Activated CD4-positive, alpha-beta T cell treated with anti-CD3 and anti-CD28 coated beads, Interleukin-2, amount 10 ng/mL, durations not matched to agents 24 days and 14 days (primary cell): ENCODE measurements at regions not wholly inside any gene's neighbourhood (a gene's known extent, or its start where the extent isn't known, plus 50 kb on each side); places are given as distances from the start of the nearest gene placed in this dataset.

ENCODE experiments used
- DNase-seq: peaks from one replicate; pipeline ENCODE4 v3.0.0; 2022
- H3K27ac Mint-ChIP-seq: one replicate; pipeline ENCODE4 v1.8.0; 2022; ENCODE audit warnings: mild to moderate bottlenecking, mixed read lengths
- H3K27me3 Mint-ChIP-seq: one replicate; pipeline ENCODE4 v1.8.0; 2022; ENCODE audit warnings: mixed read lengths
- H3K36me3 Mint-ChIP-seq: one replicate; pipeline ENCODE4 v1.8.0; 2022; ENCODE audit warnings: low read depth, mild to moderate bottlenecking, mixed read lengths
- H3K4me1 Mint-ChIP-seq: one replicate; pipeline ENCODE4 v1.8.0; 2021; ENCODE audit warnings: mixed read lengths
- H3K4me3 Mint-ChIP-seq: one replicate; pipeline ENCODE4 v1.8.0; 2022; ENCODE audit warnings: mild to moderate bottlenecking, moderate library complexity, mixed read lengths
- H3K9me3 Mint-ChIP-seq: one replicate; pipeline ENCODE4 v1.8.0; 2021; ENCODE audit warnings: mixed read lengths
- intact Hi-C: fragments of 100-400 bp; cut with micrococcal nuclease; formaldehyde crosslinking; loops from one replicate; pipeline ENCODE4 v1.15.1; 2023

DNA sequence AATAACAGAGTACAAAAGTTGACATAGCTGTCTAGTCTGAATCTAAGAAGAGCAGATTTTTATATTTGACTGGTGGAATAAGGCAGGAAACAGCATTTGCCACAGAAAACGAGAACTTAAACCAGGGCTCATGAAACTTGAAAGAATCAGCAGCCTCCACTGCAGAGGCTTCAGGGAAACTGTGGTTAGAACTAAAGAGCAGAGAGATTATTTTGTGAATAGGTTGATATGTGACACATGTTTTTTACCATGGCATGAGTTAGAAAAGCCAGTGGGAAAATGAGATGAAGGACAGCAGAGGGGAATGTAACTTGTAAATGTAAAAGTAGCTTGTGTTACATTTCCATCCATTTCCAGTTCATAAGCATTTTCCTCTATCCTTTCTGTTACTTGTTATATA is 63.7 kb upstream of the CAMK2D start:
- Mint-ChIP-seq H3K9me3 (no peaks in the 10 kb centered on the region), H3K4me1 (peaks cover 24% of the 10 kb centered on the region), H3K36me3 (no peaks in the 10 kb centered on the region), H3K27ac (peak overlapping the region; percentile 61), H3K4me3 (no peak overlapping the region), H3K27me3 (peaks cover 5% of the 10 kb centered on the region)
- intact Hi-C loops = no loop called here
- peak; percentile 70 for DNase-seq

DNA sequence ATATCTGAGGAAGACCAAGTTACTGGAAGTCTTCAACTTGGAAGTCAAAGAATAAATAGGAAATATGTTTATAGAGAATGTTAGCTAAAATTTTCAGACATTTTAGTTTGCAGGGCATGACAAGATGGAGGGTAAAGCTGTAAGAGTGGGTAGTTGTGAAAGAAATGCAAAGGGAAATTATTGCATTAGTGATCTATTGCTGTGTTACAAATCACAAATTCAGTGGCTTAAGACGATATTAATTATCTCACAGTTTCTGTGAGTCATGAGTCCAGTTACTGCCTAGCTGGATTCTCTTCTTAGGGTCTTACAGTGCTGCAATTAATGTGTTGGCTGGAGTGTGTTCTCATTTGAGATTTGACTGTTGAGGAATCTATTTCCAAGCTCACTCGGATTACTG is 62.9 kb upstream of the CAMK2D start:
- intact Hi-C loops = loop anchor here (5.0 kb wide), 1 partner anchor 432 kb away; no protein-coding TSS in a partner anchor
- Mint-ChIP-seq H3K4me3 (no peak overlapping the region), H3K9me3 (peaks cover 4% of the 10 kb centered on the region), H3K27me3 (peaks cover 3% of the 10 kb centered on the region), H3K36me3 (no peaks in the 10 kb centered on the region), H3K27ac (no peak overlapping the region), H3K4me1 (peaks cover 24% of the 10 kb centered on the region)
- no peak for DNase-seq

DNA sequence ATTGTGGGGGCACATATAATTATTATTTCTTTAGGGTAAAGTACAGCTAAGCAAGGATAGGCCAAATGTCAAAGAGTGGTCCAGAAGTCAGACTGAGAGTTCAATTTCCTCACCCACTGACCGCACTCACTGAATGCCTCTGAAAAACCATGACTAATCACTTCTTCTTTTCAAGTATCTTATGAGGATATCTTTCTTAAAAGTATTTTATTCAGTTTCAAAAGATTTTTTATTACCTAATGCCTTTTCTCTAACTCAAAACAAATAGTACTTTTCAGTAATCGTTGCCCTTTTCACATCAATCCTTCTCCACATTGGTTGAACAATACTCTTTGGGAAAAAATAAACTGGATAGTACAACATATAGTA is 61.7 kb upstream of the CAMK2D start:
- DNase-seq = no peak
- intact Hi-C loops = loop anchor here (2.0 to 5.0 kb wide), 3 partner anchors 48 to 431 kb away; no protein-coding TSS in a partner anchor
- peaks cover 24% of the 10 kb centered on the region for H3K4me1 Mint-ChIP-seq
- H3K27ac Mint-ChIP-seq = no peak overlapping the region
- H3K4me3 Mint-ChIP-seq = no peak overlapping the region
- H3K36me3 Mint-ChIP-seq = no peaks in the 10 kb centered on the region
- H3K9me3 Mint-ChIP-seq = peaks cover 7% of the 10 kb centered on the region
- H3K27me3 Mint-ChIP-seq = no peaks in the 10 kb centered on the region

DNA sequence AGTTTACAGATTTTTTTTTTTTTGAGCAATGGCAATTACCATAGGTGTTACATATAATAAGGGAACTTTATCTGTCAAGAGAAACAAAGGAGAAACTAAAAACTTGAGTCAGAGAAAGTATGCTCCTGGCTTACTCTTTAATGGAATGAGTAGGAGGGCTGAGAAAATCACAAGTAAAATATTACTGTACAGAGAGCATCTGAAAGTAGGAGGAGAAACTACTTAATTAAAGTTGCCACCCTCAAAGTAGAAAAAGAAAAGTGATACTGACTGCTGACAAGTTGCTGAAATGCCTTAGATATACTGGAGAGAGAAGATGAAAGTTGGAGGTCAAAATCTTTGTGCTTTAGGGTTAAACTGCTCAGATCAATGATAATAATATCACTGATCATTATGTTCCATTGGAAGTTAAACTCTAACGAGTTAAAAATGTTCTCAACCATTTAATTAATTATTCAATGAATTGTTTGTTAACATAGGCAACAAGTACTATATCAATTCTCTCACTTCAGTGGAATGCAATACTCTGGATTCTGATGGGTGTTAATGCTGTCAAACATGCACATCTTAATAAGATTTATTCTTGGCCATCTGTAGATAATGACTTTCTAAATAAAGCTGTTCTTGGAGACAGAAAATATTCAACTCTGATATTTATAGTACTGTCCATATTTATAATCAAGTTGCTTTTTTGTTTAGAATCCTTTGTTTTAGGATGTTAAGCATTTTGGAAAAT is 61.2 kb upstream of the CAMK2D start:
- H3K4me1 Mint-ChIP-seq = peaks cover 24% of the 10 kb centered on the region
- no peak overlapping the region for H3K4me3 Mint-ChIP-seq
- no peak for DNase-seq
- peaks cover 7% of the 10 kb centered on the region for H3K9me3 Mint-ChIP-seq
- intact Hi-C loops = loop anchor here (1.0 to 5.0 kb wide), 5 partner anchors 48 to 430 kb away; no protein-coding TSS in a partner anchor
- no peak overlapping the region for H3K27ac Mint-ChIP-seq
- H3K36me3 Mint-ChIP-seq = no peaks in the 10 kb centered on the region
- H3K27me3 Mint-ChIP-seq = no peaks in the 10 kb centered on the region

DNA sequence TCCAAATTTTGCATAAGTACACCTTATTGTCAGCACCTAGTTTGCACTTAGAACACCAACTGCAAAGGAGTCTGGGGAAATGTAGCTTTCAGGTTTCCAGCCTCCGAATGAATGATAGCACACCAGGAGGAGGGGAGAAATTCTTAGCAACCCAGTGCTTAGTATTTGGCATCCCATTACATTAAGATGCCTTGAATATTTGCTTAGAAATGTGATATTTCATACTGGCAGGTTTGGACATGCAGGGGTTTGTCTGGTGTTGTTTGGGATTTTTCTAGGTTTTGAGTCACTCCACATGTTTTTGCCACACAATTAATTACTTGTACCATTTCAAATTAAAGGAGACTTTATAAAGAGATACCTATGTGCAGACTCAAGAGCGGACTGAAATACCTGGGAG is 60.3 kb upstream of the CAMK2D start:
- H3K27me3 Mint-ChIP-seq = no peaks in the 10 kb centered on the region
- H3K27ac Mint-ChIP-seq = no peak overlapping the region
- H3K4me3 Mint-ChIP-seq = no peak overlapping the region
- H3K4me1 Mint-ChIP-seq = peaks cover 24% of the 10 kb centered on the region
- DNase-seq = no peak
- H3K9me3 Mint-ChIP-seq = peaks cover 7% of the 10 kb centered on the region
- intact Hi-C loops = loop anchor here (1.0 to 5.0 kb wide), 5 partner anchors 49 to 430 kb away; no protein-coding TSS in a partner anchor
- H3K36me3 Mint-ChIP-seq = no peaks in the 10 kb centered on the region

DNA sequence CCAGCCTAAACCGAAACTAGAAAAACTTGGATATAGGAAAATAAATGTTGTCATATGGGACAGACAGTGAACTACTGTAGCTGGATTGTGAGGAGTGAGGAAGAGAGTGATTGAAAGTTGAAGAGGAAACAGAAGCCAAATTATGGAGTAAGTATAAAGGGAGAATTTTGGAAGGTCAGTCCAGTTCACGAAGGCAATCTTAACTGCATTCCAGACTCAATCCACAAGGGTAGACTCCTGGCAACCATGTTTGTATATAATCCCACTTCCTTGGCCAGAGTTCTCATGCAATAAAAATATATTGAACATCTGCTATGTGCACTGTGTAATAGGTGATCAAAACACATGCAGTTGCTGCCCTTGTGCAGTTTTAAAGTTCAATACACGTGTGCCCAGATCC is 58.6 kb upstream of the CAMK2D start:
- Mint-ChIP-seq H3K4me1 (peaks cover 18% of the 10 kb centered on the region), H3K9me3 (peaks cover 7% of the 10 kb centered on the region), H3K27me3 (no peaks in the 10 kb centered on the region), H3K36me3 (no peaks in the 10 kb centered on the region), H3K27ac (no peak overlapping the region), H3K4me3 (no peak overlapping the region)
- intact Hi-C loops = loop anchor here (5.0 kb wide), 1 partner anchor 428 kb away; no protein-coding TSS in a partner anchor
- DNase-seq = no peak

DNA sequence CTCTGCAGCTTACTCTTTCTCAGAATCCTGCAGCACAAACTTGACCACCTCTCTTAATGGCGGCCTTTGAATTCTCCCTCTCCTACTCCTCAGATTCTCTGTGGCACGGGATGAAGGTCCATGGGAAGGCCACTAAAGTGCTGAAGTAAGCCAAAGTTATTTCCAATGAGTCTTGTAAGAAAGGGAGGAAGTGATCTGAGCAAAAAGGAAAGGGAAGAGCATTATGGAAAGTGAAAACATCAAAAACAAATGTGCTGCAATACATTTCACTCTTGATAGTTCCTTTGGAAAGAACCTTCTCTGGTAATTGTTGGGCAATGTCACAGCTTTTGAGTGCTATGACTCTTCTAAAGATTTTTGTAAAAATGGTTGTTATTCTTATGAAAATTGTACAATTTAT is 54.3 kb upstream of the CAMK2D start:
- Mint-ChIP-seq H3K36me3 (no peaks in the 10 kb centered on the region), H3K4me1 (peaks cover 2% of the 10 kb centered on the region), H3K9me3 (peaks cover 7% of the 10 kb centered on the region), H3K4me3 (no peak overlapping the region), H3K27me3 (peaks cover 3% of the 10 kb centered on the region), H3K27ac (no peak overlapping the region)
- DNase-seq = no peak
- intact Hi-C loops = no loop called here

DNA sequence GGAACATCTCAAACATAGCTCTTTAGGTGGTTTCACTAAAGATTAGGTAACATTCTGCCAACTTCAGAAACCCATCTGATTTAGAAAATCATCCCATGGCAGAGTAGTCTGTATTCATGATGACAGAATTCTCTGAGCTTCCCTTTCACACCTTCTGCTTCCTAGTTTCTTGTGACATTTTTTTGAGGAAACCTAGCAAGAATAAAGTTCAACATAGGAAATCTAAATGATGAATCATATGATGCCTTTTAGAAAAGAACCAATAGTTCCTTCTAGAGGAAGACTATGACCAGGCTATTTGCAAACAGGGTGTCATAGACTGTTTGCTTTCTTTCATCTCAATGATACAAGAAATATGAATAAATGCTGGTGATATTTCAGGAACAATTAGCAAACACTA is 49.8 kb upstream of the CAMK2D start:
- Mint-ChIP-seq H3K27me3 (peaks cover 3% of the 10 kb centered on the region), H3K27ac (no peak overlapping the region), H3K4me1 (peaks cover 2% of the 10 kb centered on the region), H3K36me3 (no peaks in the 10 kb centered on the region), H3K9me3 (no peaks in the 10 kb centered on the region), H3K4me3 (no peak overlapping the region)
- no peak for DNase-seq
- intact Hi-C loops = no loop called here
